GM10266 (cell line): ENCODE measurements at regions not wholly inside any gene's neighbourhood (a gene's known extent, or its start where the extent isn't known, plus 50 kb on each side); places are given as distances from the start of the nearest gene placed in this dataset.

Source experiments
- DNase-seq: peaks from one replicate; pipeline ENCODE4 v3.0.0; 2012; ENCODE audit errors: extremely low spot score
- CTCF ChIP-seq: IDR thresholded peaks from 2 replicates; pipeline ENCODE4 v1.5.1; 2012; ENCODE audit warnings: mild to moderate bottlenecking, low read depth; ENCODE audit not compliant: control insufficient read depth, insufficient read depth; ENCODE audit errors: missing control alignments

GRCh38 chr6:126110512-126111270 lies 124.4 kb downstream of the TRMT11 start:
- DNase-seq = no peak
- no peak for TF ChIP-seq CTCF

GRCh38 chr6:126111327-126111726 lies 125.0 kb downstream of the TRMT11 start:
- TF ChIP-seq CTCF = no peak
- no peak for DNase-seq

- no peak for DNase-seq
- no peak for TF ChIP-seq CTCF
Observed at GRCh38 chr6:126112171-126112632, 125.9 kb downstream of the TRMT11 start.

- TF ChIP-seq CTCF = no peak
Observed at GRCh38 chr6:126113261-126113660, 126.9 kb downstream of the TRMT11 start.

GRCh38 chr6:126117251-126117650 lies 130.9 kb downstream of the TRMT11 start:
- TF ChIP-seq CTCF = no peak
- DNase-seq = no peak

More at GRCh38 chr6:126113261-126113660, 126.9 kb downstream of the TRMT11 start:
- DNase-seq = no peak

- DNase-seq = no peak
- no peak for TF ChIP-seq CTCF
Observed at GRCh38 chr6:126118058-126118755, 131.9 kb downstream of the TRMT11 start.

GRCh38 chr6:126118936-126119335 lies 132.6 kb downstream of the TRMT11 start:
- TF ChIP-seq CTCF = no peak
- no peak for DNase-seq
